ENCODE measurements at regions not wholly inside any gene's neighbourhood (a gene's known extent, or its start where the extent isn't known, plus 50 kb on each side); places are given as distances from the start of the nearest gene placed in this dataset.

DNA sequence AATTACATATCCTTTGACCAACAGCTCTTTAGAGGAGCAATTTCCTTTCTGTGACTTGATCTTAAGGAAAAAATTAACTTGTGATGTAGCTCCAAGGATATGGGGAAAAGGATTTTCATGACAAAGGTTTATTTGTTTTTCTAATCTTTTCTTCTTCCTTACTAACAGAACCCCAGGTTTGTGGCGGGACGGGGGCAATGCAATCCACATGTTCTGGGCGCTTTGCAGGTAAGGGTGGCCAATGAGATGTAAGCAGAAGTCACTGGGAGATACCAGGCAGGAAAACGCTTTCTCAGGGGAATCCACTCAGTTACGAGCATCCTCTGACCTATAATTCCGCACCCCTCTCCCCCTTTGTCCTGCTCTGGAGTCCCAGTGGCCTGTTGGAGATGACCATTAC lies 122.0 kb downstream of the MRPS6 start:
- H3K4me2 ChIP-seq (ENCODE audit: low read depth, low read length): no peak overlapping the region
- CTCF ChIA-PET (ENCODE audit: low intra/inter-chr PET ratio, low total read pairs): no interaction called here
- H3K27ac ChIP-seq (ENCODE audit: extremely low read length, insufficient read depth, low read length): no peak overlapping the region
- no TSS peak for BruUV-seq (replicated peaks)
- POLR2A ChIA-PET: no interaction called here
- H3K9ac ChIP-seq (ENCODE audit: insufficient read depth, low read depth, low read length): no peak overlapping the region
- H3K79me2 ChIP-seq (ENCODE audit: insufficient read depth, low read length): no peaks in the 10 kb centered on the region
- ATAC-seq: no peak
- no peak overlapping the region for H3K4me3 ChIP-seq (replicated peaks in 1 of 3; ENCODE audit: insufficient read depth in 1 of 3, low read depth in 2 of 3, low read length in 3 of 3)
- H4K20me1 ChIP-seq (ENCODE audit: insufficient read depth, low read length): no peaks in the 10 kb centered on the region
- no peaks in the 10 kb centered on the region for H3K36me3 ChIP-seq (replicated peaks in 1 of 2; ENCODE audit: control insufficient read depth in 1 of 2, insufficient read depth in 2 of 2, low read length in 2 of 2)
- DNase-seq (ENCODE audit: low spot score): no peak
- H3K27me3 ChIP-seq (ENCODE audit: control insufficient read depth in 1 of 2, insufficient read depth in 2 of 2, low read length in 2 of 2): no peaks in the 10 kb centered on the region
- in situ Hi-C loops (cut with HindIII; ENCODE audit: extremely low pct_ligation_motif_present, low pct_unique_long_range_greater_than_20kb): no loop called here
- intact Hi-C loops (cut with micrococcal nuclease; ENCODE audit: unreplicated experiment): no loop called here
- no peaks in the 10 kb centered on the region for H3K9me3 ChIP-seq (ENCODE audit: low read length)
- 81% methylated on average over 6 of the region's 6 CpGs for WGBS (ENCODE audit: low lambda C conversion rate)
- H3K4me1 ChIP-seq (ENCODE audit: insufficient read depth, low read length): peaks cover 41% of the 10 kb centered on the region
- no peak for FAIRE-seq
- H2AFZ ChIP-seq (ENCODE audit: low read length): no peak overlapping the region
- no peak for TF ChIP-seq ATF7 (IDR thresholded peaks at IDR 0.05)
- no peak for TF ChIP-seq ATF7 (CRISPR knock-in tag; IDR thresholded peaks at IDR 0.05)
- TF ChIP-seq, protein P1, sequence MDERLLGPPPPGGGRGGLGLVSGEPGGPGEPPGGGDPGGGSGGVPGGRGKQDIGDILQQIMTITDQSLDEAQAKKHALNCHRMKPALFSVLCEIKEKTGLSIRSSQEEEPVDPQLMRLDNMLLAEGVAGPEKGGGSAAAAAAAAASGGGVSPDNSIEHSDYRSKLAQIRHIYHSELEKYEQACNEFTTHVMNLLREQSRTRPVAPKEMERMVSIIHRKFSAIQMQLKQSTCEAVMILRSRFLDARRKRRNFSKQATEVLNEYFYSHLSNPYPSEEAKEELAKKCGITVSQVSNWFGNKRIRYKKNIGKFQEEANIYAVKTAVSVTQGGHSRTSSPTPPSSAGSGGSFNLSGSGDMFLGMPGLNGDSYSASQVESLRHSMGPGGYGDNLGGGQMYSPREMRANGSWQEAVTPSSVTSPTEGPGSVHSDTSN (CRISPR knock-in tag; IDR thresholded peaks at IDR 0.05): no peak
- TF ChIP-seq ZFY (CRISPR knock-in tag; IDR thresholded peaks at IDR 0.05): no peak
- TF ChIP-seq NCOA1 (CRISPR knock-in tag; IDR thresholded peaks at IDR 0.05): no peak
- TF ChIP-seq, protein P2, sequence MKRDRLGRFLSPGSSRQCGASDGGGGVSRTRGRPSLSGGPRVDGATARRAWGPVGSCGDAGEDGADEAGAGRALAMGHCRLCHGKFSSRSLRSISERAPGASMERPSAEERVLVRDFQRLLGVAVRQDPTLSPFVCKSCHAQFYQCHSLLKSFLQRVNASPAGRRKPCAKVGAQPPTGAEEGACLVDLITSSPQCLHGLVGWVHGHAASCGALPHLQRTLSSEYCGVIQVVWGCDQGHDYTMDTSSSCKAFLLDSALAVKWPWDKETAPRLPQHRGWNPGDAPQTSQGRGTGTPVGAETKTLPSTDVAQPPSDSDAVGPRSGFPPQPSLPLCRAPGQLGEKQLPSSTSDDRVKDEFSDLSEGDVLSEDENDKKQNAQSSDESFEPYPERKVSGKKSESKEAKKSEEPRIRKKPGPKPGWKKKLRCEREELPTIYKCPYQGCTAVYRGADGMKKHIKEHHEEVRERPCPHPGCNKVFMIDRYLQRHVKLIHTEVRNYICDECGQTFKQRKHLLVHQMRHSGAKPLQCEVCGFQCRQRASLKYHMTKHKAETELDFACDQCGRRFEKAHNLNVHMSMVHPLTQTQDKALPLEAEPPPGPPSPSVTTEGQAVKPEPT (CRISPR knock-in tag; IDR thresholded peaks at IDR 0.05; ENCODE audit: low read depth): no peak
- TF ChIP-seq, protein P3, sequence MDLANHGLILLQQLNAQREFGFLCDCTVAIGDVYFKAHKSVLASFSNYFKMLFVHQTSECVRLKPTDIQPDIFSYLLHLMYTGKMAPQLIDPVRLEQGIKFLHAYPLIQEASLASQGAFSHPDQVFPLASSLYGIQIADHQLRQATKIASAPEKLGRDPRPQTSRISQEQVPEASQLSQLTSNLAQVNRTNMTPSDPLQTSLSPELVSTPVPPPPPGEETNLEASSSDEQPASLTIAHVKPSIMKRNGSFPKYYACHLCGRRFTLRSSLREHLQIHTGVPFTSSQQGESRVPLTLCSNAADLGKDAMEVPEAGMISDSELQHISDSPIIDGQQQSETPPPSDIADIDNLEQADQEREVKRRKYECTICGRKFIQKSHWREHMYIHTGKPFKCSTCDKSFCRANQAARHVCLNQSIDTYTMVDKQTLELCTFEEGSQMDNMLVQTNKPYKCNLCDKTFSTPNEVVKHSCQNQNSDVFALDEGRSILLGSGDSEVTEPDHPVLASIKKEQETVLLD (CRISPR knock-in tag; IDR thresholded peaks at IDR 0.05; ENCODE audit: low read depth): no peak
- TF ChIP-seq, protein P4, sequence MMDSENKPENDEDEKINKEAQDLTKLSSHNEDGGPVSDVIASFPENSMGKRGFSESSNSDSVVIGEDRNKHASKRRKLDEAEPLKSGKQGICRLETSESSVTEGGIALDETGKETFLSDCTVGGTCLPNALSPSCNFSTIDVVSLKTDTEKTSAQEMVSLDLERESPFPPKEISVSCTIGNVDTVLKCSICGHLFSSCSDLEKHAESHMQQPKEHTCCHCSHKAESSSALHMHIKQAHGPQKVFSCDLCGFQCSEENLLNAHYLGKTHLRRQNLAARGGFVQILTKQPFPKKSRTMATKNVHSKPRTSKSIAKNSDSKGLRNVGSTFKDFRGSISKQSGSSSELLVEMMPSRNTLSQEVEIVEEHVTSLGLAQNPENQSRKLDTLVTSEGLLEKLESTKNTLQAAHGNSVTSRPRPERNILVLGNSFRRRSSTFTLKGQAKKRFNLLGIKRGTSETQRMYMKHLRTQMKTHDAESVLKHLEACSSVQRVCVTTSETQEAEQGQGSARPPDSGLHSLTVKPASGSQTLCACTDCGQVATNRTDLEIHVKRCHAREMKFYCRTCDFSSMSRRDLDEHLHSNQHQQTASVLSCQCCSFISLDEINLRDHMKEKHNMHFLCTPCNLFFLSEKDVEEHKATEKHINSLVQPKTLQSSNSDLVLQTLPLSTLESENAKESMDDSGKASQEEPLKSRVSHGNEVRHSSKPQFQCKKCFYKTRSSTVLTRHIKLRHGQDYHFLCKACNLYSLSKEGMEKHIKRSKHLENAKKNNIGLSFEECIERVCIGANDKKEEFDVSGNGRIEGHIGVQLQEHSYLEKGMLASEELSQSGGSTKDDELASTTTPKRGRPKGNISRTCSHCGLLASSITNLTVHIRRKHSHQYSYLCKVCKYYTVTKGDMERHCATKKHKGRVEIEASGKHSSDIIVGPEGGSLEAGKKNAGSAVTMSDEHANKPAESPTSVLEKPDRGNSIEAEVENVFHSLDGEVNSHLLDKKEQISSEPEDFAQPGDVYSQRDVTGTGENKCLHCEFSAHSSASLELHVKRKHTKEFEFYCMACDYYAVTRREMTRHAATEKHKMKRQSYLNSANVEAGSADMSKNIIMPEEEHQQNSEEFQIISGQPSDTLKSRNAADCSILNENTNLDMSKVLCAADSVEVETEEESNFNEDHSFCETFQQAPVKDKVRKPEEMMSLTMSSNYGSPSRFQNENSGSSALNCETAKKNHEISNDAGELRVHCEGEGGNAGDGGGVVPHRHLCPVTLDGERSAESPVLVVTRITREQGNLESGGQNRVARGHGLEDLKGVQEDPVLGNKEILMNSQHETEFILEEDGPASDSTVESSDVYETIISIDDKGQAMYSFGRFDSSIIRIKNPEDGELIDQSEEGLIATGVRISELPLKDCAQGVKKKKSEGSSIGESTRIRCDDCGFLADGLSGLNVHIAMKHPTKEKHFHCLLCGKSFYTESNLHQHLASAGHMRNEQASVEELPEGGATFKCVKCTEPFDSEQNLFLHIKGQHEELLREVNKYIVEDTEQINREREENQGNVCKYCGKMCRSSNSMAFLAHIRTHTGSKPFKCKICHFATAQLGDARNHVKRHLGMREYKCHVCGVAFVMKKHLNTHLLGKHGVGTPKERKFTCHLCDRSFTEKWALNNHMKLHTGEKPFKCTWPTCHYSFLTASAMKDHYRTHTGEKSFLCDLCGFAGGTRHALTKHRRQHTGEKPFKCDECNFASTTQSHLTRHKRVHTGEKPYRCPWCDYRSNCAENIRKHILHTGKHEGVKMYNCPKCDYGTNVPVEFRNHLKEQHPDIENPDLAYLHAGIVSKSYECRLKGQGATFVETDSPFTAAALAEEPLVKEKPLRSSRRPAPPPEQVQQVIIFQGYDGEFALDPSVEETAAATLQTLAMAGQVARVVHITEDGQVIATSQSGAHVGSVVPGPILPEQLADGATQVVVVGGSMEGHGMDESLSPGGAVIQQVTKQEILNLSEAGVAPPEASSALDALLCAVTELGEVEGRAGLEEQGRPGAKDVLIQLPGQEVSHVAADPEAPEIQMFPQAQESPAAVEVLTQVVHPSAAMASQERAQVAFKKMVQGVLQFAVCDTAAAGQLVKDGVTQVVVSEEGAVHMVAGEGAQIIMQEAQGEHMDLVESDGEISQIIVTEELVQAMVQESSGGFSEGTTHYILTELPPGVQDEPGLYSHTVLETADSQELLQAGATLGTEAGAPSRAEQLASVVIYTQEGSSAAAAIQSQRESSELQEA (CRISPR knock-in tag; IDR thresholded peaks at IDR 0.05; ENCODE audit: not compliant biosample characterization): no peak
- TF ChIP-seq, protein P5, sequence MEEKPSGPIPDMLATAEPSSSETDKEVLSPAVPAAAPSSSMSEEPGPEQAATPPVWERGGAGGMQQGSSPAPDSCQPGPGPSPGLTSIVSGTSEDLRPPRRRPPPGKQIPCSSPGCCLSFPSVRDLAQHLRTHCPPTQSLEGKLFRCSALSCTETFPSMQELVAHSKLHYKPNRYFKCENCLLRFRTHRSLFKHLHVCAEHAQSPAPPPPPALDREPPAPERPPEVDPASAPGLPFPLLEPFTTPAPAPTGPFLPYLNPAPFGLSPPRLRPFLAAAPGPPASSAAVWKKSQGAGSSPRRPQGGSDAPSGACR (CRISPR knock-in tag; IDR thresholded peaks at IDR 0.05): no peak
- TF ChIP-seq ZNF296 (CRISPR knock-in tag; conservative IDR thresholded peaks at IDR 0.05): no peak
- TF ChIP-seq ZNF264 (CRISPR knock-in tag; IDR thresholded peaks at IDR 0.05): no peak
- TF ChIP-seq PHF5A (CRISPR knock-in tag; IDR thresholded peaks at IDR 0.05; ENCODE audit: low read depth, unreplicated experiment): no peak

Data from HepG2 (cell line).